ENCODE measurements at regions not wholly inside any gene's neighbourhood (a gene's known extent, or its start where the extent isn't known, plus 50 kb on each side); places are given as distances from the start of the nearest gene placed in this dataset.
A peak's percentile ranks its signal among the peaks of the same experiment; 100 is the strongest.

GRCh38 chr20:11551479-11551878 lies 366.2 kb upstream of the BTBD3 start:
- no peak for DNase-seq

GRCh38 chr20:11553603-11554002 lies 364.1 kb upstream of the BTBD3 start:
- DNase-seq, result no peak

- DNase-seq, result no peak
Observed at GRCh38 chr20:11555510-11555909, 362.2 kb upstream of the BTBD3 start.

- DNase-seq, result no peak
Observed at GRCh38 chr20:11556410-11556809, 361.3 kb upstream of the BTBD3 start.

- no peak for DNase-seq
Observed at GRCh38 chr20:11564491-11564890, 353.2 kb upstream of the BTBD3 start.

- no peak for DNase-seq
Observed at GRCh38 chr20:11569163-11569562, 348.5 kb upstream of the BTBD3 start.

GRCh38 chr20:11573507-11573906 lies 344.2 kb upstream of the BTBD3 start:
- DNase-seq, result no peak

GRCh38 chr20:11581271-11581670 lies 336.4 kb upstream of the BTBD3 start:
- no peak for DNase-seq

GRCh38 chr20:11582060-11582459 lies 335.6 kb upstream of the BTBD3 start:
- no peak for DNase-seq

- DNase-seq, result peak; percentile 14
Observed at GRCh38 chr20:11585752-11586352, 331.8 kb upstream of the BTBD3 start.

- DNase-seq, result no peak
Observed at GRCh38 chr20:11588875-11589274, 328.8 kb upstream of the BTBD3 start.

GRCh38 chr20:11591965-11592364 lies 325.7 kb upstream of the BTBD3 start:
- DNase-seq, result no peak

GRCh38 chr20:11604339-11604738 lies 313.4 kb upstream of the BTBD3 start:
- DNase-seq, result no peak

- no peak for DNase-seq
Observed at GRCh38 chr20:11607047-11607446, 310.6 kb upstream of the BTBD3 start.

- no peak for DNase-seq
Observed at GRCh38 chr20:11608736-11609135, 309.0 kb upstream of the BTBD3 start.

GRCh38 chr20:11624704-11625103 lies 293.0 kb upstream of the BTBD3 start:
- no peak for DNase-seq

GRCh38 chr20:11626551-11626950 lies 291.1 kb upstream of the BTBD3 start:
- DNase-seq, result no peak

- DNase-seq, result no peak
Observed at GRCh38 chr20:11642866-11643265, 274.8 kb upstream of the BTBD3 start.

GRCh38 chr20:11646359-11646758 lies 271.3 kb upstream of the BTBD3 start:
- no peak for DNase-seq

GRCh38 chr20:11650566-11650965 lies 267.1 kb upstream of the BTBD3 start:
- DNase-seq, result no peak

GRCh38 chr20:11651138-11651537 lies 266.6 kb upstream of the BTBD3 start:
- DNase-seq, result no peak

GRCh38 chr20:11651647-11652046 lies 266.0 kb upstream of the BTBD3 start:
- no peak for DNase-seq

- DNase-seq, result no peak
Observed at GRCh38 chr20:11652128-11652527, 265.6 kb upstream of the BTBD3 start.

- DNase-seq, result no peak
Observed at GRCh38 chr20:11654766-11655165, 262.9 kb upstream of the BTBD3 start.

- DNase-seq, result no peak
Observed at GRCh38 chr20:11660673-11661072, 257.0 kb upstream of the BTBD3 start.

Data from DMS79 (cell line).